ENCODE measurements at regions not wholly inside any gene's neighbourhood (a gene's known extent, or its start where the extent isn't known, plus 50 kb on each side); places are given as distances from the start of the nearest gene placed in this dataset.

DNA sequence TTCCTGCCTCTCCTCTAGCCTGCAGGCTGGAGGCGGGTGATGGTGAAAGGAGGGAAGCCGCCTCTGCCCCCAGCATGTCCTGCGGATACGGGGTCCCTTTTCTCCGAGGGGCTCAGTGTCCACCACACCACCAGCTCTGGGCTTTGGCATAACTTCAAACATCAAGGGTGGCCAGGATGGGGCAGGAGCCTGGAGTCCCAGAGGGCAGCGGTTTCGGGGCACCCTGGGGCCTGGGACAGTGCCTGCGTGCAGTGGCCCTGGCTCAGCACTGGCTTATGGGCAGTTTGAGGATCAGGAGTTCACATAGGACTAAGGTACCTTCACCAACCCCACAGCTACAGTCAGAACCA, 85.5 kb upstream of the GPC1 start:
- Histone ChIP-seq H3K4me3 (no peak overlapping the region), H3K9me3 (no peaks in the 10 kb centered on the region), H3K27ac (no peak overlapping the region), H3K36me3 (no peaks in the 10 kb centered on the region), H3K27me3 (no peaks in the 10 kb centered on the region), H3K4me1 (ENCODE audit: insufficient read depth) (peaks cover 2% of the 10 kb centered on the region)
- TF ChIP-seq CTCF (IDR thresholded peaks at IDR 0.05) (no peak), POLR2A (IDR thresholded peaks at IDR 0.05) (no peak), EP300 (IDR thresholded peaks at IDR 0.05) (no peak)
- peak in 1 of 5 donors; percentile 17 for DNase-seq
- intact Hi-C loops (cut with DNase I), result no loop called here
- 93 to 95% (median 94%) methylated on average over 8 of the region's 8 CpGs for WGBS, 3 donors

GRCh38 chr2:240350696-240351087, 84.8 kb upstream of the GPC1 start:
- TF ChIP-seq CTCF (IDR thresholded peaks at IDR 0.05), result no peak
- TF ChIP-seq EP300 (IDR thresholded peaks at IDR 0.05), result no peak
- TF ChIP-seq POLR2A (IDR thresholded peaks at IDR 0.05), result no peak
- Histone ChIP-seq H3K27ac (no peak overlapping the region), H3K9me3 (no peaks in the 10 kb centered on the region), H3K4me3 (no peak overlapping the region), H3K36me3 (no peaks in the 10 kb centered on the region), H3K27me3 (no peaks in the 10 kb centered on the region), H3K4me1 (ENCODE audit: insufficient read depth) (peaks cover 2% of the 10 kb centered on the region)
- WGBS, 3 donors, result 83 to 86% (median 84%) methylated on average over 15 of the region's 15 CpGs
- intact Hi-C loops (cut with DNase I), result no loop called here
- peak in 1 of 5 donors; percentile 21 for DNase-seq

GRCh38 chr2:240351088-240351741, 84.2 kb upstream of the GPC1 start:
- H3K4me1 ChIP-seq (ENCODE audit: insufficient read depth), result peaks cover 2% of the 10 kb centered on the region
- 21 to 31% (median 27%) methylated on average over 28 of the region's 28 CpGs for WGBS, 3 donors
- no peak for TF ChIP-seq CTCF (IDR thresholded peaks at IDR 0.05)
- TF ChIP-seq POLR2A (IDR thresholded peaks at IDR 0.05), result no peak
- no peak for TF ChIP-seq EP300 (IDR thresholded peaks at IDR 0.05)
- no peak overlapping the region for H3K27ac ChIP-seq
- H3K27me3 ChIP-seq, result no peaks in the 10 kb centered on the region
- H3K9me3 ChIP-seq, result no peaks in the 10 kb centered on the region
- no peaks in the 10 kb centered on the region for H3K36me3 ChIP-seq
- no peak overlapping the region for H3K4me3 ChIP-seq
- DNase-seq, result peak in 1 of 5 donors; percentile 20
- intact Hi-C loops (cut with DNase I), result no loop called here

DNA sequence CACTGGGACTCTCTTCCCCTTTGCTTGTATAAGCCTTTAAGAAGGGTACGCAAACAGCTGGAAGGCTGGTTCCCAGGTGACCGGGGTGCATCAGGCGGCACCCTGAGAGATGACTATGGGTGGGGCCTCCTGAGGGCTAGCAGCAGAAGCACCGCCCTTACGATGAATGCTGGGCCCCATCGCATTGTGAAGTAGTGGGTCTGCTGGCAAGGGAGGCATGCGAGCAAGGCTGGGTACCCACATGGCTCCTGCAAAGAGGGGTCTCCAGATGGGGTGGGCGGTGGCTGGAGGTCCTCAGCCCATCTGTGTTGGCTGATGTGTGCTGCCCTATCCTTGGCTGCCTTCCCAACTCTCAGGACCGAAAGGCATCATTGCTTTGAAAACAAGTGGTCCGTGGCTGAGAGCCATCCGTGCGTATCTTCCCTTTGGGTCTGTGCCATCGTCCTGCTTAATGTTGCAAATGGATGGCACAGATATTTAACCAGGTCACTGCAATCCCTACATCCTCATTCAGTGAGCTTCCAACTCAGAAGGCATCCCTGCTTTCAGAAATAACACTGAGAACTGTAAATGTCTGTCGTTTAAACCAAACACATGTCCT, 83.5 kb upstream of the GPC1 start:
- 58 to 68% (median 67%) methylated on average over 14 of the region's 14 CpGs for WGBS, 3 donors
- Histone ChIP-seq H3K4me1 (ENCODE audit: insufficient read depth) (peaks cover 2% of the 10 kb centered on the region), H3K27me3 (no peaks in the 10 kb centered on the region), H3K4me3 (no peak overlapping the region), H3K27ac (no peak overlapping the region), H3K36me3 (no peaks in the 10 kb centered on the region), H3K9me3 (no peaks in the 10 kb centered on the region)
- intact Hi-C loops (cut with DNase I), result no loop called here
- TF ChIP-seq CTCF (IDR thresholded peaks at IDR 0.05) (no peak), EP300 (IDR thresholded peaks at IDR 0.05) (no peak), POLR2A (IDR thresholded peaks at IDR 0.05) (no peak)
- peak in 1 of 5 donors; percentile 25 for DNase-seq
